HG02852 (cell line): ENCODE measurements at regions not wholly inside any gene's neighbourhood (a gene's known extent, or its start where the extent isn't known, plus 50 kb on each side); places are given as distances from the start of the nearest gene placed in this dataset.

Source experiments
- ATAC-seq: cut with Tn5 transposase; IDR thresholded peaks from one replicate; pipeline ENCODE4 v1.9.1; 2021; ENCODE audit warnings: mild to moderate bottlenecking, moderate library complexity; ENCODE audit not compliant: unreplicated experiment

DNA sequence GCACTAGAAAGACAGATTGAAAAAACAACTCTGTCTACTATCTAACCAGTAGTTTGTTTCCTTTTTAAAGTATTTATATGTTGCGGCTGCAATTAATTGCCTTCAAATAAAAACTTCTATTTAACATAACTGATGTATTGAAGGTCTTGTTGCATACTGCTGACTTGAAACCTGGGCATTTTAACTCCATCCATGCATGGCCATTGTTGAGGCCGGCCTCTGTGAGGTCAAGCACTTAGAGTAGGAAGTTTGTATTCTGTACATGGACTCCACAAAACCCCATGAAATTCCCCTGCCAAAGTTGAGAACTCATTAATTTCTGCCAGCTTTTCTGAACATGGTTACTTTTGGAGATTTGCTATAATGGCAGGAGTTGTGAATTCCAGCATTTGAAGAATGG lies 150.6 kb downstream of the GAS1 start:
- no peak for ATAC-seq

- ATAC-seq = no peak
Observed at GRCh38 chr9:86795823-86796553, 151.3 kb downstream of the GAS1 start.

GRCh38 chr9:86795047-86795442 lies 152.3 kb downstream of the GAS1 start:
- no peak for ATAC-seq

- no peak for ATAC-seq
Observed at GRCh38 chr9:86794391-86795046, 152.8 kb downstream of the GAS1 start.

DNA sequence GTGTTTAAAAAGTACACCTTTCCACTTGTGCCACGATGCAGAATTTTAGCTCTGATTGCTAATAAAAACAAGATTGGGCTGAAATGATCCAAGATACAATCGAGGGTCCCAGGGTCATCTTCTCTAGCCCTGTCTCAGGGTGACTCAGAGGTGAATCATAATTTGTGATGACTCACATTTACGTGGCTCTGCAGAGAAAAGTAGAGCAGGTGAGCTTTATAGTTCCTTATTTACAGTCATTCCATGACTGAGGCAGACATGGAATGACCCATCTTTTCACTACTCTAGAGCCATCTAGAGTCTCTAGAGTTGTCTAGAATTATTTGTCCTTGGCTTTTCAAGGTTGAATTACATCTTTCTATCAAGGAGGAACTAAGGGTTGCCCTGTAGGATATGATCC lies 155.2 kb downstream of the GAS1 start:
- ATAC-seq = no peak

- ATAC-seq = no peak
Observed at GRCh38 chr9:86790805-86791204, 156.5 kb downstream of the GAS1 start.

DNA sequence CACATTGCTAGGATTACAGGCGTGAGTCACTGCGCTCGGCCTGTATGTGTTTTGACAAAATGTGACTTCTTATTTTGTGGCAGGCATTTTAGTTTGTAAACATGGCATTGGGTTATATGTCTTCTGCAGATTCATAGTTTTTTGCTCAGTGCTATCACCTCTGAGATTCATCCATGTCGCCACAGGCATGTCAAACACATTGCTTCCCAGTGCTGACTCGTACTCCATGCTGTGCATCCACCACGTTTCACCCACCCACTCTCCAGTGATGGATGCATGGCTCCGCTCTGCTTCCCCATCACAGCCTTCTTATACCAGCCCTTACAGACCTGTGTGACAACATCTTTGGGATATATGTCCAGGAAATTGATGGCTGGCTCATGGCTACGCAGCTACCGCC lies 158.8 kb downstream of the GAS1 start:
- no peak for ATAC-seq

GRCh38 chr9:86783884-86784283 lies 163.4 kb downstream of the GAS1 start:
- no peak for ATAC-seq

- no peak for ATAC-seq
Observed at GRCh38 chr9:86782831-86783230, 164.5 kb downstream of the GAS1 start.

DNA sequence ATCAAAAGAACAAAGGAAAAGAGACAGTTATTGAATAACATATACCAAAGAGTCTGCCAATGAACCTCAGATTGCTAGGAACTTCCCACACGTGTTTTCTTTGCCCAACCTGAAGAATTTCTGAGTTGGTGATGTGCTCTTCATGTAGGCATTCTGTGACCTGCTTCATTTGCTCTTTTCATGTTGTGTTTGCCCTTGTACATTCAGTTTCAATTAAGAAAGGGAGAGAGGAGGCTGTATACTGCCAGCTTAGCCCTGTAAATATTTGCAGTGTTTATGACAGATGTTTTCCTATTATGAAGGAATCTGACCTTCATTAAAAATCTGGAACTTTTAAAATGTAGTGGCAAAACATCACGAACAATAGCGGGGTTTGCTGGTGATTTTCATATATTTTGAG lies 168.5 kb downstream of the GAS1 start:
- no peak for ATAC-seq

GRCh38 chr9:86775718-86776117 lies 171.6 kb downstream of the GAS1 start:
- no peak for ATAC-seq

- no peak for ATAC-seq
Observed at GRCh38 chr9:86774116-86774515, 173.2 kb downstream of the GAS1 start.

DNA sequence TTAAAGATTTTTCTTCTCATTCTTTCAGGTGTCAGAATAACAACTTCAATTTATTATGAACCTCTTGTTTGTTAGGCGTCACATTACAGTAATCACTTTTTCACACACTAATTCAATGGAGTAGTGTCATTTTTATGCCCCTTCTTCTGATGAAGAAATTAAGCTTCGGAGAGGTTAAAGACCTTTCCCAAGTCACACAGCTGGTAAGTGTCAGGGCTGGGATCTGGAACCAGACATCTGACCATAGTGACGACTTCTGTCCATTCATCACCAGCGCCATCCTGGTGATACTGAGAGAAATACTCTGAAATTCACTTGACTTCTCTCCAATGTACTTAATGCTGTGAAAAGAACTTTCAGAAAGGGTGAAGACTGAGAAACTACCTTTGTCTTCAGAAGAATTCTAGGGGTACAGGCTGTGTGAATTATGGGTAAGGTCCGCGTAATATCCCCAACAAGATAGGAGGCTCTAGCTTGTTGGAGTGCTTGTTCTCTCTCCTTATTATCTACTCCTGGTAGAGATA lies 173.8 kb downstream of the GAS1 start:
- ATAC-seq = no peak

DNA sequence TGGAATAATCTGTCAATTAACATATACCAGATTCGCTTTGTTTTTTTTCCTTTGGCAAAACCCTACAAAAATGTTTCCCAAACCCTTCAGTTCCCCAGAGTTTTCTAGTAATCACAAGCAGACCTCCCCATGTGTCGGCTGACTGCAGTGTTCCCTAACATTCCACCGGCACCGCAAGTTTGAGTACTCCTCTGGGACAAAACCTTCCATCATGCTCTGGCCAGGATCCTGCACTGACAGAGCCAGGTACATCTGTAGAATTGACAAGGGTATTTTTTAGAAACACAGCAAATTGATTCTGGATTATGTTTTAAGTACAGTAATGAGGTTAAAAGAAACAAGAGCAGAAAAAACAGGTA lies 174.7 kb downstream of the GAS1 start:
- ATAC-seq = no peak

GRCh38 chr9:86771941-86772634 lies 175.2 kb downstream of the GAS1 start:
- no peak for ATAC-seq

GRCh38 chr9:86771420-86771819 lies 175.9 kb downstream of the GAS1 start:
- no peak for ATAC-seq

GRCh38 chr9:86768709-86769108 lies 178.6 kb downstream of the GAS1 start:
- ATAC-seq = no peak

DNA sequence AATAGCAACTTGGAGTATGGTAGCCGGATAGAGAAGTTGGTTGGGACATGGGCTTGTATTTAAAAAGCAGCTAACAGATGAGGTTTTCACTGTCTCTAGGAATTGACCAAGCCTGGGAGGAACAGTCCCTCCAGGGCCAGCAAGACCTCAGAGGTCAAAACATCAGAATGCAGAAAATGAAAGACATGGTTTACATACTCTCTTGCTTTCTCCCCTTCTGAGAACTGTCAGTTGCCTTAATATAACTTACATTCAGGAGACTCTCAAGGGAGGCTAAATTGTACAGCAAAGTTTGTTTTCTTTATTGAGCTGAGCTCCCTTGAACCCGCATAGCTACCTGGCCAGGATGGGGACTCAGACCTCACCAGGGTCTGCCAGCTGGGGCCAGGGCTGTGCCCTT lies 179.3 kb downstream of the GAS1 start:
- no peak for ATAC-seq

GRCh38 chr9:86767373-86767772 lies 179.9 kb downstream of the GAS1 start:
- ATAC-seq = no peak

DNA sequence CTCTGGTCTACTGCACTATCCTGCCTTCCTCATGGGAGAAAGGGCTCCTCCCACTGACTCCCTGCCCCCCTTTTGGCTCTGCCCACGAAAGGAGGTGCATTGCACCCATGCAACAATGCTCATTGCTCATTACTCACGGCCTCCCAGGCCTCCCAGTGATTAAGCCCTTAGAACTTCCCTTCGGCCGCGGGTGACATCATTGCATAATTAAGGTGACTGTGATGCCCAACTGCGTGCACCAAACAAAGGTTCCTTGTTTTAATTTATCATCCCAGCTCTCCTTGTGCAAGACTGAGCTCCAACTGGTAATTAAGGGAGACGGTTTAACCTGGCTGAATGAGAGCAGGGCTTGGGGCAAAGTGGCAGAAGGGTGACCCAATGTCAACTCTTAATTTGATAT lies 180.4 kb downstream of the GAS1 start:
- no peak for ATAC-seq

DNA sequence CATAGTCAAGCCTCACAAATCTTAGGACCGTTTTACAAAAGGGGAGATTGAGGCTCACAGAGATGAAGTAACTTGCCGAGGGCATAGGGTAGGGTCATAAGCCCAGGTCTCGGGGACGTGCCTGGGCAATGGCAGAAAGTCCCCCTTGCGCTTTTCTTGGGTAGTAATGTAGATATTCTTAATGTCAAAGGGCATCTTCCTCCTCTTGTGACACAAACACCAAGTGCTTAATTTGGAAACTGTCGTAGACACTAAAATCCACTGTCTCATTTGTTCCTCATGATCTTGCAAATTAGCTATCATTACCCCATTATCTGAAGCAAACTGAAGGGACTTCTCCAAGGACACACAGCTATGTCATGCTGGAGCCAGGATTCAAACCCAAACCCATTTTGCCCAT lies 180.8 kb downstream of the GAS1 start:
- ATAC-seq = no peak
